ENCODE measurements at regions not wholly inside any gene's neighbourhood (a gene's known extent, or its start where the extent isn't known, plus 50 kb on each side); places are given as distances from the start of the nearest gene placed in this dataset.

GRCh38 chr3:20320489-20320888, 134.5 kb upstream of the SGO1 start:
- no peak for TF ChIP-seq CTCF (IDR thresholded peaks at IDR 0.05)
- no peak for TF ChIP-seq POLR2A (IDR thresholded peaks at IDR 0.05)

Measured in thyroid gland (tissue), 4 donors.